Fibroblast of the conjunctiva (primary cell): ENCODE measurements at regions not wholly inside any gene's neighbourhood (a gene's known extent, or its start where the extent isn't known, plus 50 kb on each side); places are given as distances from the start of the nearest gene placed in this dataset.
"Not testable (repeated sequence)": the region's sequence is repeated elsewhere in the genome, so short reads cannot be mapped to it uniquely, and the experiment has no call there.

Experiments
- DNase-seq: peaks from one replicate; pipeline ENCODE4 v3.0.0-alpha.2; 2010; ENCODE audit warnings: low read depth

- DNase-seq, result no peak
Measured at GRCh38 chr11:122604621-122605020, 50.9 kb upstream of the UBASH3B start.

GRCh38 chr11:122601141-122602125, 54.1 kb upstream of the UBASH3B start:
- DNase-seq, result peak; percentile 27

- no peak for DNase-seq
Measured at GRCh38 chr11:122600290-122600689, 55.2 kb upstream of the UBASH3B start.

GRCh38 chr11:122599434-122599833, 56.1 kb upstream of the UBASH3B start:
- DNase-seq, result no peak

- DNase-seq, result no peak
Measured at GRCh38 chr11:122598971-122599370, 56.6 kb upstream of the UBASH3B start.

GRCh38 chr11:122597511-122597910, 58.0 kb upstream of the UBASH3B start:
- DNase-seq, result no peak

GRCh38 chr11:122594986-122595645, 60.4 kb upstream of the UBASH3B start:
- no peak for DNase-seq

GRCh38 chr11:122593473-122594420, 61.8 kb upstream of the UBASH3B start:
- DNase-seq, result no peak

GRCh38 chr11:122592641-122593040, 62.9 kb upstream of the UBASH3B start:
- no peak for DNase-seq

- no peak for DNase-seq
Measured at GRCh38 chr11:122584670-122585069, 70.9 kb upstream of the UBASH3B start.

GRCh38 chr11:122580071-122580470, 75.5 kb upstream of the UBASH3B start:
- DNase-seq, result not testable (repeated sequence)

- no peak for DNase-seq
Measured at GRCh38 chr11:122578171-122578825, 77.2 kb upstream of the UBASH3B start.

- DNase-seq, result no peak
Measured at GRCh38 chr11:122572592-122572991, 82.9 kb upstream of the UBASH3B start.

GRCh38 chr11:122563761-122564160, 91.8 kb upstream of the UBASH3B start:
- no peak for DNase-seq

GRCh38 chr11:122559734-122560382, 95.7 kb upstream of the UBASH3B start:
- no peak for DNase-seq

GRCh38 chr11:122559218-122559617, 96.3 kb upstream of the UBASH3B start:
- not testable (repeated sequence) for DNase-seq

GRCh38 chr11:122557163-122557562, 98.4 kb upstream of the UBASH3B start:
- not testable (repeated sequence) for DNase-seq

GRCh38 chr11:122556605-122557004, 98.9 kb upstream of the UBASH3B start:
- no peak for DNase-seq

- DNase-seq, result no peak
Measured at GRCh38 chr11:122538060-122538459, 117.5 kb upstream of the UBASH3B start.

GRCh38 chr11:122524898-122525297, 130.6 kb upstream of the UBASH3B start:
- no peak for DNase-seq
